ENCODE measurements at regions not wholly inside any gene's neighbourhood (a gene's known extent, or its start where the extent isn't known, plus 50 kb on each side); places are given as distances from the start of the nearest gene placed in this dataset.

GRCh38 chr6:145506136-145506535, 229.2 kb downstream of the EPM2A start:
- TF ChIP-seq EZH2 (IDR thresholded peaks at IDR 0.05) (no peak), POLR2AphosphoS5 (IDR thresholded peaks at IDR 0.05; ENCODE audit: borderline replicate concordance, low read depth, low read length) (no peak)

All from SK-N-MC (cell line).